IPS-20b (cell line): ENCODE measurements at regions not wholly inside any gene's neighbourhood (a gene's known extent, or its start where the extent isn't known, plus 50 kb on each side); places are given as distances from the start of the nearest gene placed in this dataset.
A peak's percentile ranks its signal among the peaks of the same experiment; 100 is the strongest.

Source experiments
- H3K27ac ChIP-seq: one replicate; pipeline ENCODE4 v1.5.1; 2013; ENCODE audit warnings: low read length
- H3K27me3 ChIP-seq: 2 replicates; pipeline ENCODE4 v1.6.1; 2013; ENCODE audit warnings: mild to moderate bottlenecking, low read length, inconsistent platforms; ENCODE audit not compliant: insufficient read depth
- H3K36me3 ChIP-seq: 2 replicates; pipeline ENCODE4 v1.6.1; 2013; ENCODE audit warnings: low read depth, mild to moderate bottlenecking, inconsistent platforms, low read length, moderate library complexity; ENCODE audit not compliant: insufficient read depth
- H3K4me1 ChIP-seq: 2 replicates; pipeline ENCODE4 v1.6.1; 2013; ENCODE audit warnings: mild to moderate bottlenecking, control low read depth, inconsistent platforms, low read length, moderate library complexity; ENCODE audit not compliant: insufficient read depth
- H3K4me3 ChIP-seq: 2 replicates; pipeline ENCODE4 v1.5.1; 2013; ENCODE audit warnings: mild to moderate bottlenecking, low read length, inconsistent platforms
- H3K9ac ChIP-seq: 2 replicates; pipeline ENCODE4 v1.6.1; 2013; ENCODE audit warnings: low read depth, mild to moderate bottlenecking, inconsistent platforms, low read length, moderate library complexity
- H3K9me3 ChIP-seq: 2 replicates; pipeline ENCODE4 v1.6.1; 2013; ENCODE audit warnings: mild to moderate bottlenecking, low read depth, low read length, inconsistent platforms; ENCODE audit not compliant: insufficient read depth

DNA sequence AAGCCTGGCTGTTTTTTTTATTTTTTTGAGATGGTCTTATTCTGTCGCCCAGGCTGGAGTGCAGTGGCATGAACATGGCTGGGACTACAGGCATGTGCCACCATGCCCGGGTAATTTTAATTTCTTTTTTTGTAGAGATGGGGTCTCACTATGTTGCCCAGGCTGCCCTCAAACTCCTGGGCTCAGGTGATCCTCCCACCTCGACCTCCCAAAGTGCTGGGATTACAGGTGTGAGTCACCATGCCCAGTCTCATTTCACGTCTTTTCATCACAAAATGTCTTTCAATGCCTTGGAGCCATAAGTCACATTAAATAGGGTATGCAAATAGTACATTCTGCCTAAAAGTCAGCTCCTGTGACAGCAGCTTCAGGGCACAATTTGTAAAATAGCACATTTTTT, 52.8 kb downstream of the SOX2 start:
- H3K27ac ChIP-seq = no peak overlapping the region
- no peak overlapping the region for H3K9ac ChIP-seq
- no peaks in the 10 kb centered on the region for H3K36me3 ChIP-seq
- no peaks in the 10 kb centered on the region for H3K27me3 ChIP-seq
- no peaks in the 10 kb centered on the region for H3K9me3 ChIP-seq
- H3K4me3 ChIP-seq = no peak overlapping the region
- H3K4me1 ChIP-seq = peaks cover 2% of the 10 kb centered on the region; the same call in 1 of the 2 replicates

DNA sequence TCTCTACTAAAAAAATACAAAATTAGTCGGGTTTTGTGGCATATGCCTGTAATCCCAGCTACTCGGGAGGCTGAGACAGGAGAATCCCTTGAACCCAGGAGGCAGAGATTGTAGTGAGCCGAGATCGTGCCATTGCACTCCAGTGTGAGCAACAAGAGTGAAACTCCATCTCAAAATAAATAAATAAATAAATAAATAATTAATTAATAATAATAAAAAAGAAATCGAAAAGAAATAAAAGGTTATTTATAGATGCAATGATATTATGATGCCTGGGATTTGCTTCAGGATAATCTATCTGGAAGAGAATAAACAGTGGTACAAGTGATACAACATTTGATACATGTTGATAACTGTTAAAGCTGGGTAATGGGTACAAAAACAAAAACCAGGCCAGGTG, 58.6 kb downstream of the SOX2 start:
- no peak overlapping the region for H3K27ac ChIP-seq
- no peak overlapping the region for H3K9ac ChIP-seq
- H3K27me3 ChIP-seq = no peaks in the 10 kb centered on the region
- H3K4me1 ChIP-seq = no peaks in the 10 kb centered on the region
- no peak overlapping the region for H3K4me3 ChIP-seq
- H3K36me3 ChIP-seq = no peaks in the 10 kb centered on the region
- H3K9me3 ChIP-seq = no peaks in the 10 kb centered on the region

DNA sequence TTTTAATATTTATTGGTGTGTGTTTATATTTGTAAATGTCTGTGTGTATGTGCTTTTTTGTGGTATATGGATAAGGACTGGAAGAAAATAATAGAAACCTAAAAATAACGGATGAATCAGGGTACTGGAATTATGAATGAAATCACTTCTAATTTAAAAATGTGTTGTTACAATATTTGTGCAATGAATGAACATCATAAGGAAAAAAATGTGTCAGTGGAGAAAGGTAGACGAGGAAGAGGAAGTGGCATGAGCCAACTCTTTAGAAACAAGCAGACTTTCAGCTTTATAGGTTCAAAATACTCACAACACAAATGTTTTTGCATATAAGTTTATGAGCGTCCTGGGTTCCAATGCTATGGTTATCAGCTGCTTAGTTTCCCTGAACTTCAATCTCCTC, 59.4 kb downstream of the SOX2 start:
- Histone ChIP-seq H3K4me1 (no peaks in the 10 kb centered on the region), H3K27ac (no peak overlapping the region), H3K9ac (no peak overlapping the region), H3K4me3 (no peak overlapping the region), H3K9me3 (no peaks in the 10 kb centered on the region), H3K27me3 (no peaks in the 10 kb centered on the region), H3K36me3 (no peaks in the 10 kb centered on the region)

DNA sequence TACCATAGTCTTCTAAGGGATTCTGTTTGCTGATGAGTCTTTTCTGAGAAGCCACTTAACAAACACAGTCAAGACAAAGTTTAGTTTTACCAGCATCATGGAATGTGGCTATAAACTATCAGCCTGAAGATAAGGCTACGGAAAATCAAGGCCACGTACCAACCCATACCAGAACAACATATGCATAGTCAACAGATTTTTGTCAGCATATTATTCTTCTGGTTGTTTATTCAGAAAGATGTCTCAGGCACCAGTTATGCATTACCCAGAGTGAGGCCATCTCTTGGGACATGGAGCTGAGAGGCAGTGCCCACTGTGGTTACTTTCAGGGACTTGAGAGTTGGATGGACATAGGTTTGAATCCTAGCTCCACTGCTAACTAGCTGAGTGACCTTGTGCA, 60.4 kb downstream of the SOX2 start:
- Histone ChIP-seq H3K9me3 (no peaks in the 10 kb centered on the region), H3K27me3 (no peaks in the 10 kb centered on the region), H3K4me3 (no peak overlapping the region), H3K36me3 (no peaks in the 10 kb centered on the region), H3K27ac (no peak overlapping the region), H3K9ac (no peak overlapping the region), H3K4me1 (no peaks in the 10 kb centered on the region)

DNA sequence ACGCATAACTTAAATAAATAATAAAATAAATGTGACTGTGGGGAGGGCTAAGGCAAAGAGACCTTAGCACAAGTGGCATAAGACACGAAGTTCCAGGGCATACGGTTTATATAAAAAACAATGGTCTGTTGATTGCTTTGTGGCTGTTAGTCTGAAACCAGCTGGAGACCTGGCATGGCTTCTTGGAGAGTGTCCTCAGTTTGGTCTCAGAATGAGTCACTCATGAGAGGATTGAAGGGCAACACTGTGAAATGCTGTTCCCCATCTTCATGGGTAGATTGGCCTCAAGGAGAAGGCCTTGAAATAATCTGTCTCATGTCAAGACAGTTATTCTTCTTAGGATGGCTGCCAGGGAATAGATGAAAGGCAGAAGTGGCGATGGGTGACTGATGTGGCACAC, 62.2 kb downstream of the SOX2 start:
- Histone ChIP-seq H3K27ac (no peak overlapping the region), H3K36me3 (no peaks in the 10 kb centered on the region), H3K9me3 (no peaks in the 10 kb centered on the region), H3K9ac (no peak overlapping the region), H3K4me1 (no peaks in the 10 kb centered on the region), H3K4me3 (no peak overlapping the region), H3K27me3 (no peaks in the 10 kb centered on the region)

DNA sequence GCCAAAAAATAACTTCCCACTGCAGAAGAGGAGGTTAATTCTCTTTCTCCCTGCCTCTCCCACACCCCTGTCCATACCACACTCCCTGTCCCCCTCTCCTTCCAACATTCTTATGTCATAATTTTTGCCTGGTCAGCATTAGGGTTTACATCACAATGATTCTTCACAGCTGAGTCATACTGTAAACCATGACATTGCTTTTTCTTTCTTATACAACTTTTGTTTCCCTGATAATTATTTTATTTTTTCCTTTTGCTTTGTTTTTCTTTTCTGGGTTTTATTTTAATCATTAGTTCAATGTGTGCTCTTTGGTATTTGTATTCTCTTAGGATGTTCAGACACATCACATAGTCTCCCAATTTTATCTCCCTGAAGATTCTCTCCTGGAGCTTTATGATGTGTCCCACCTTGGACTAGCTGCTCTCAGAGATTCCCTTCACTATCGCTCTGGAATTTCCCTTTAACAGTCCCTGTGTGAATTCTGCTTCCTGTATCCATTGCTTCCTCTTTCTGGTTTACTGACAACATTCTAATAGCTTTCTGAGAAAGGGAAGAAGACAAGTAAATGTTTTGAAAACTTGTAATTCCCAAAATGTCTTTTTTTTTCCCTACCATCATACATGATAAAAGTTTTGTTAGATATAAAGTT, 70.7 kb downstream of the SOX2 start:
- Histone ChIP-seq H3K9ac (no peak overlapping the region), H3K36me3 (no peaks in the 10 kb centered on the region), H3K4me1 (peaks cover 7% of the 10 kb centered on the region; the same call in 1 of the 2 replicates), H3K27me3 (no peaks in the 10 kb centered on the region), H3K4me3 (no peak overlapping the region), H3K27ac (no peak overlapping the region), H3K9me3 (no peaks in the 10 kb centered on the region)

DNA sequence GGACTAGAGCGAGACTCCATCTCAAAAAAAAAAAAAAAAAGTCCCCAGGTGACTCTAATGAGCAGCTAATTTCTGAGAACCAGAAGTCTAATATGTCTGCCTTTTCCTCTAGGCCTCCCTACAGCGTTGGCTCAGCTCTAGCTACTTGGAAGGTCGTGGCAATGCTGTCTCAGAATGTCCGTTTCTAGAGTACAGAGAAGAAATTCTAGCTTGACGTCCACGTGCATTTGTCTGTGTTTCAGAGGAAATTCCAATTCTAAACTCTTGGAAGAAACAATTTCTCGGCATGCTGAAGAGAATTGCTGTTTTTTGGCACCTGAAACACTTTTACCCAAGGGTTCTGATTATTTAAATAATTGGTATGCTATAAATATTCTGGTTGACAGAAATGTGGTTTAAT, 78.8 kb downstream of the SOX2 start:
- no peaks in the 10 kb centered on the region for H3K27me3 ChIP-seq
- no peaks in the 10 kb centered on the region for H3K36me3 ChIP-seq
- peaks cover 8% of the 10 kb centered on the region; the same call in 1 of the 2 replicates for H3K4me1 ChIP-seq
- H3K9me3 ChIP-seq = no peaks in the 10 kb centered on the region
- no peak overlapping the region for H3K4me3 ChIP-seq
- H3K27ac ChIP-seq = no peak overlapping the region
- no peak overlapping the region for H3K9ac ChIP-seq

DNA sequence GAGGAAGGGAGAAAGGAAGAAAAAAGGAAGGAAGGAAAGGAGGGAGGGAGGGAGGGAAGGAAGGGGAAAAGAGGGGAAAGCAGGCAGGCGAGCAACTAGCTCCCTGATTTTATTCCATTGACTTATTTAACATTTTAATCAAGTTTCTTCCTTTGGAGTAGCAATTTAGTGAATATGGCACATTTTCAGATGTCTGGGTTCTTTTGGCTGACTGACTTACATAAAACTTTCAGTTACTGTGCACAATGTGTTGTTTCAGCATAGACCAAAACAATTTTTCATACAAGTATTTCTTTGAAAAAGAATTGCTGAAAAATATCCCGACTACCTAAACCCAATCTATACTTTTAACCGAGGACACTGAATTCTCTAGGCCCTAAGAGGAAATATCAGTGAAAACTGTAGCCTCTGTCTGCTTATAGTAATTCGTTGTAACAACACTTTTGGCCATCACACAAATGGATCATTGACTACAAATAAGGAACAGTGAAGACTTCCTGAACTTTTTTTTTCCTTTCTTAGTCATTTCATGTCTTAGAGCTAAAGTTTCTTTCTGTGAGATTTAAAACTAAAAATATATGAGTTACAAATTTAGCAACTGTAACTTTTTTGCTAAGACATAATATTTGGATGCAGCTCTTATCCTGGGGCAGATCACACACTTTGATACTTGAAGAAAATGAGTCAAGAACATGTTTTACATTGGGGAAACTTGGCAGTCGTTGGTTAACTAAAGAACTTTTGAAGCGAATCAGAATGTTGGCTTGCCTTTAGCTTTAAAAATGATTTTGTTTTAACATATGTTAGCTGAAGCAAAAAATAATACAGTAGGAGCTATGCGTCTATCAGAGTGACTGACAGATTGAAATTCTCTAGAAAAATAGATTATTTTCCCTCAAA, 79.6 kb downstream of the SOX2 start:
- H3K27ac ChIP-seq = no peak overlapping the region
- no peak overlapping the region for H3K4me3 ChIP-seq
- H3K27me3 ChIP-seq = no peaks in the 10 kb centered on the region
- no peaks in the 10 kb centered on the region for H3K9me3 ChIP-seq
- H3K36me3 ChIP-seq = no peaks in the 10 kb centered on the region
- no peak overlapping the region for H3K9ac ChIP-seq
- H3K4me1 ChIP-seq = peaks cover 9% of the 10 kb centered on the region; the same call in 1 of the 2 replicates

DNA sequence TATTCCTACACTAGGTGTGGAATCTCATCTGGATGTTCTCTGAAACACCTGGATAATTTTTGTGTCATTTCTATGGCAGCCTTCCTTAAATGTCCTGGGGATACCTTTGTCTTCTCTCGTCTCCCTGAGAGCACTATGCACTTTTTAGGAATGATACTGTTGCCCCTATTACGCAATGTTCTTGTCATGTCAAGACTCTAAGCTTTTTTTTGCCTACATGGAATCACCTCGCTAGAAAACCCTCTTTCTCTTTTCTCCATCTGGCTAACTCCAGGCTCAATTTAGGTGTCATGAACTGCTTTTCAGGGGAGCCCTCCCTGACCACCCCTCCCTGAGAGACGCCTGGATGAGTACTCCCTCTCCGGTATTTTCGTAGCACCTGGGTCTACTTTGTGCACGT, 81.3 kb downstream of the SOX2 start:
- no peaks in the 10 kb centered on the region for H3K9me3 ChIP-seq
- H3K27ac ChIP-seq = no peak overlapping the region
- no peaks in the 10 kb centered on the region for H3K27me3 ChIP-seq
- H3K9ac ChIP-seq = no peak overlapping the region
- H3K4me3 ChIP-seq = no peak overlapping the region
- peaks cover 20% of the 10 kb centered on the region for H3K4me1 ChIP-seq
- H3K36me3 ChIP-seq = no peaks in the 10 kb centered on the region

DNA sequence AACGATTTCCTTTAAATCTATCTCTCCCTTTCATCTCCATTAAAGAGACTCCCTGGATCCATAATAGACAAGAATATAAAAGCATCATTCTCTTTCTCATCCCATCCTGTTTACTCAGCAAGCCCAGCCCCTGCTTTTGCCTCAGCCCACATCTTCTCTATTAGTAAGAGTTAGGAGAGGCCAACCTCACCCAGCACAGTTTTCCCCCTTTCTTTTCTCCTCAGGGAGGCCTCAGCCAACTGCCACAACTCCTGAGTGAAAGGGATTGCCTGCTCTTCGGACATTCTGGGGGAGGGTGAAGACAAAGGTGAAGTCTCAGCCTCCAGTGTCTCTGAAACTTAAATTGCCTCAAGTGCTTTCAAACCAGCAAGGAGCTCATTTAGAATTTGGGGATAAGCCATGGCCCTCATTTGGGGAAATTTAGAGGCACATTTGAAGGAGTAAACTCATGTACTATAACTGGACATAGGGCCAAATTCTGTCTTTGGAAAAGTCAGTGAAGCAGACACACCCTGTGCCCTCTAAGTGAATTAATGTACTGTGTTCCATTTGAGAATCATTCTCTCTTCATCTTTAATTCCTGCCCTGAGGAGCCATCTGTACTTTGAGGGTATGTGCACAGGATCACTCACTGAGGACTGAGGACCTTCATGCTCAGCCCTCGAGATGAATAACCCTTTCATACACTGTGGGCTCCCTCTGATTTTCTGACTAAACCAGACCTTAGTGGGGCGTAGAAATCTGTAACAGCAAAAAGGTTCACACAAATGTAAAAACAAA, 82.5 kb downstream of the SOX2 start:
- no peak overlapping the region for H3K4me3 ChIP-seq
- H3K9ac ChIP-seq = no peak overlapping the region

DNA sequence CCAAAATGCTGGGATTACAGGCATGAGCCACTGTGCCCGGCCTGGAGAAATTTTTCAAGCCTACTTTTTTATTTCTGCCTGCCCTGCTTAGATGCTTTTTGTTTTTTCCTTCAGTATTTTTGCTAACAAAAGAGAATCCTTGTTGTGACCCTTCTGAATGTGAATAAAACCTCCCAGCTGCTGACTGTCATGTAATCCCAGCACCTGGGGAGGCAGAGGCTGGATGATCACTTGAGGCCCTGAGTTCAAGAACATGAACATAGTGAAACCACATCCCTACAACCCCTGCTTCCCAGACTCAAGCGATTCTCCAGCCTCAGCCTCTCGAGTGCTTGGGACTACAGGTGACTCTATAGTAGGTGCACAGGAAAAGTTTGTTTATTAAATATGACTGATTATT, 84.9 kb downstream of the SOX2 start:
- H3K9me3 ChIP-seq = no peaks in the 10 kb centered on the region
- H3K27ac ChIP-seq = no peak overlapping the region
- no peak overlapping the region for H3K4me3 ChIP-seq
- peak overlapping the region; percentile 56; the same call in 1 of the 2 replicates for H3K9ac ChIP-seq
- peaks cover 20% of the 10 kb centered on the region for H3K4me1 ChIP-seq
- H3K36me3 ChIP-seq = no peaks in the 10 kb centered on the region
- no peaks in the 10 kb centered on the region for H3K27me3 ChIP-seq

More for the DNA sequence above, 82.5 kb downstream of the SOX2 start:
- H3K36me3 ChIP-seq = no peaks in the 10 kb centered on the region
- H3K27me3 ChIP-seq = no peaks in the 10 kb centered on the region
- no peaks in the 10 kb centered on the region for H3K9me3 ChIP-seq
- no peak overlapping the region for H3K27ac ChIP-seq
- peaks cover 20% of the 10 kb centered on the region for H3K4me1 ChIP-seq
